ENCODE measurements at regions not wholly inside any gene's neighbourhood (a gene's known extent, or its start where the extent isn't known, plus 50 kb on each side); places are given as distances from the start of the nearest gene placed in this dataset.

DNA sequence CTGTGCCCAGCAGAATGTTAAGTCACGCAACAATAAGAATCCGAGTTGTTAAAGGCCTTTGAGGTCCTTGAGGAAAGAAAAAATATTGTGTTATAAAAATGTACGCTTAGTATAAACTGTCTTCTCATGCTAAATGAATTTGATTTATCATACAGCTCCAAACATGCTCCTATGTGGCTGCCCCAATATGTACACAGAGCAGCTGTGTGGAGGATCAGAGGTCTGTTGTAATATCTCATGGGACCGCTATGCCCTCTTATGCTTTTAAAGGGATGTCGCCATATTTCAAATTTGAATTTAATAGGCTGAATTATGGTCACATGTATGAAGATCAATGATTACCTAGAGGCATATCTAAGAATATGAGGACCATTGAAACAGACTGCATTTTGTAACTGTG is 90.2 kb downstream of the SLC5A7 start:
- no peak for DNase-seq (ENCODE audit: low read depth)
- TF ChIP-seq, protein P1, sequence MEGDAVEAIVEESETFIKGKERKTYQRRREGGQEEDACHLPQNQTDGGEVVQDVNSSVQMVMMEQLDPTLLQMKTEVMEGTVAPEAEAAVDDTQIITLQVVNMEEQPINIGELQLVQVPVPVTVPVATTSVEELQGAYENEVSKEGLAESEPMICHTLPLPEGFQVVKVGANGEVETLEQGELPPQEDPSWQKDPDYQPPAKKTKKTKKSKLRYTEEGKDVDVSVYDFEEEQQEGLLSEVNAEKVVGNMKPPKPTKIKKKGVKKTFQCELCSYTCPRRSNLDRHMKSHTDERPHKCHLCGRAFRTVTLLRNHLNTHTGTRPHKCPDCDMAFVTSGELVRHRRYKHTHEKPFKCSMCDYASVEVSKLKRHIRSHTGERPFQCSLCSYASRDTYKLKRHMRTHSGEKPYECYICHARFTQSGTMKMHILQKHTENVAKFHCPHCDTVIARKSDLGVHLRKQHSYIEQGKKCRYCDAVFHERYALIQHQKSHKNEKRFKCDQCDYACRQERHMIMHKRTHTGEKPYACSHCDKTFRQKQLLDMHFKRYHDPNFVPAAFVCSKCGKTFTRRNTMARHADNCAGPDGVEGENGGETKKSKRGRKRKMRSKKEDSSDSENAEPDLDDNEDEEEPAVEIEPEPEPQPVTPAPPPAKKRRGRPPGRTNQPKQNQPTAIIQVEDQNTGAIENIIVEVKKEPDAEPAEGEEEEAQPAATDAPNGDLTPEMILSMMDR (IDR thresholded peaks at IDR 0.05; ENCODE audit: insufficient read depth, low read length, severe bottlenecking): no peak
- no peaks in the 10 kb centered on the region for H3K27me3 ChIP-seq (ENCODE audit: control insufficient read depth, insufficient read depth, low read length)

DNA sequence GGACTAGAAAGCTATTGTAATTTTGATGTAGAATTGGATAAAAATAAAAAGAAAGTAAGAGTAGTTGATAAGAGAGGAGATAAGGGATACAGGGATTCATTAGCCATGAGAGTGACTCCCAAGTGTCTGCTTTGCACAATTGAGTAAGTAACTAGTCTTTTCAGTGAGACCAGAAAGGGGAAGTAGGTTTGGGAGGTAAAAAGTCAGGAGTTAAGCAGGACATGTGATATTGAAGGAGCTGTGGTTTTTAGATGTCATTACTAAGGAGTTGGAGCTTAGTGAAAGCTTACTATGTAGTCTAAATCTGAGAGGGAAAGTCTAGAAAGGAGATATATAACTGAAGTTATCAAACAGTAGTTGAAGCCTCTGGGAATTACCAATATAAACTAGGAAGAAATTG is 93.4 kb downstream of the SLC5A7 start:
- Histone ChIP-seq H3K4me3 (ENCODE audit: low read depth, low read length) (no peak overlapping the region), H3K36me3 (ENCODE audit: control insufficient read depth, insufficient read depth, low read length) (no peaks in the 10 kb centered on the region), H3K27me3 (ENCODE audit: control insufficient read depth, insufficient read depth, low read length) (no peaks in the 10 kb centered on the region)
- FAIRE-seq: no peak
- TF ChIP-seq, protein P1 (IDR thresholded peaks at IDR 0.05; ENCODE audit: insufficient read depth, low read length, severe bottlenecking): no peak
- DNase-seq (ENCODE audit: low read depth): no peak

More for the DNA sequence above, 90.2 kb downstream of the SLC5A7 start:
- Histone ChIP-seq H3K36me3 (ENCODE audit: control insufficient read depth, insufficient read depth, low read length) (no peaks in the 10 kb centered on the region), H3K4me3 (ENCODE audit: low read depth, low read length) (no peak overlapping the region)
- no peak for FAIRE-seq

DNA sequence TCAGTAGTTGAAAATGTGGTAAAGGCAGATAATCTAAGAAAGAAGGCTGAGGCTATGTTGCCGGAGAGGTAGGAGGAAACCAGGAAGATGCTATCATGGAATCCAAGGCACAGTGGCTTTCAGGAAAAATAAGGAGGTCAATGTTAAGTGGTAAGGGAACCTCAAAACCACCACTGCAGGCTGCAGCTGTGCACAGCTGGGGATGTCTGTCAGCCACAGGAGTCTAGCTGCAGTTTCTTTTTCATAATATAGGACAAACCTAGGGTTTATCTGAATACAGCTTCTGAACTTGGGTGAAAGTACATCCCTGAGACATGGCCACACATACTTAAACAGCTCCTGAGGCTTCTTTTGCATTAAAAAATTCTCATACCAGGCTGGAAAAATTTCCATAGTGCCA is 93.9 kb downstream of the SLC5A7 start:
- Histone ChIP-seq H3K4me3 (ENCODE audit: low read depth, low read length) (no peak overlapping the region), H3K36me3 (ENCODE audit: control insufficient read depth, insufficient read depth, low read length) (no peaks in the 10 kb centered on the region), H3K27me3 (ENCODE audit: control insufficient read depth, insufficient read depth, low read length) (no peaks in the 10 kb centered on the region)
- FAIRE-seq: no peak
- DNase-seq (ENCODE audit: low read depth): no peak
- TF ChIP-seq, protein P1 (IDR thresholded peaks at IDR 0.05; ENCODE audit: insufficient read depth, low read length, severe bottlenecking): no peak

DNA sequence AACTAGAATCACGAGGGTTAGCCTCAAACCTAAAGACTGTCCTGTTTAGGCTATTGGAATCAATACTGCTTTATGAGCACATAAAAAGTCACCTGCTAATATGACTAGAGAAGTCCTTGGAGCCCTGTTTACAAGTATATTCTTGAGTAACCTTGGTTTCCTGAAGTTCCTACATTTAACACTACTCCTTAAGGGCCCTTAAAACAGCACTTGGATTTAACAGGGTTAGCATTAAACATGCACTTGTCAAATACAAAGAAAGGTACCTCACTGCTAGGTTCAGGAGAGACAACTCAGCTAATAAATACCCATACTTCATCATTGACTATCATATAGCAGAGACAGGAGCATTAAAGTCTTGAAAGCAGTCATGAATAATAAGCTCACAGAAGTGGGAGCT is 96.7 kb downstream of the SLC5A7 start:
- H3K27me3 ChIP-seq (ENCODE audit: control insufficient read depth, insufficient read depth, low read length): no peaks in the 10 kb centered on the region
- DNase-seq (ENCODE audit: low read depth) (no peak), FAIRE-seq (no peak)
- H3K36me3 ChIP-seq (ENCODE audit: control insufficient read depth, insufficient read depth, low read length): no peaks in the 10 kb centered on the region
- TF ChIP-seq, protein P1 (IDR thresholded peaks at IDR 0.05; ENCODE audit: insufficient read depth, low read length, severe bottlenecking): no peak
- H3K4me3 ChIP-seq (ENCODE audit: low read depth, low read length): no peak overlapping the region

DNA sequence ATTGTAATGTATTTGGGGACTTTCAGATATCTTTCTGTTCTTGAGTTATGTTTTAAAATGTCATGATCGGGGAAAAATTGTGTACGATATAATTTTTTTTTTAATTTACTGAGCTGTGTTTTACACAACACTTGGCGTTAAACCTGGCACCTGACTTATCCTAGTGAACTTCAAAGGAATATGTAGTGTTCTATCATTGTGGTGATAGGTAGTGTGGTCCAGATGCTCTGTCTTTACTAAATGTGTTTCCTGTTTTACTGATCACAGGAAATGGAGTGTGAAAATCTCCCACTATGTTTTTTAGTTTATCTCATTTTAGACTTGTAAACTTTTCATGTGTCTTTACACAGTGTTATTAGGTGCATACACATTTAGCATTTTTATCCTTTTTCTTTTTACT is 98.0 kb downstream of the SLC5A7 start:
- FAIRE-seq (no peak), DNase-seq (ENCODE audit: low read depth) (no peak)
- Histone ChIP-seq H3K4me3 (ENCODE audit: low read depth, low read length) (no peak overlapping the region), H3K36me3 (ENCODE audit: control insufficient read depth, insufficient read depth, low read length) (no peaks in the 10 kb centered on the region), H3K27me3 (ENCODE audit: control insufficient read depth, insufficient read depth, low read length) (no peaks in the 10 kb centered on the region)
- TF ChIP-seq, protein P1 (IDR thresholded peaks at IDR 0.05; ENCODE audit: insufficient read depth, low read length, severe bottlenecking): no peak

DNA sequence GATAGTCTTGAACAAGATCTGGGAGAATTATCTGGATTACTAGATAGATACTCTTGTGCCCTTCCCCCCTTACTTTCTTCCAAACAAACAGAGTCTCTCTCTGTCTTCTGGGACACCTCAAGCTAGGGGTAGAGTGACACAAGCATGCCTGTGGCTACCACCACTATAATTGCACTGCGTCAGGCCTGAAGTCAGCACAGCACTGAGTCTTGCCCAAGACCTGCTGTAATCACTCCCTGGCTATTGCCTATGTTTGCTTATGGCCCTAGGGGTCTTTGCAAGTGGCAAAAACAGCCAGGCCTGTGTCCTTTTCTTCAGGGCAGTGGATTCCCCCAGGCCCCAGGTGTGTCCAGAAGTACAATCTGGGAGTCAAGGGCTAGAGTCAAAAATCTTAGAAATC is 106.6 kb downstream of the SLC5A7 start:
- Histone ChIP-seq H3K36me3 (ENCODE audit: control insufficient read depth, insufficient read depth, low read length) (no peaks in the 10 kb centered on the region), H3K27me3 (ENCODE audit: control insufficient read depth, insufficient read depth, low read length) (no peaks in the 10 kb centered on the region), H3K4me3 (ENCODE audit: low read depth, low read length) (no peak overlapping the region)
- FAIRE-seq: no peak
- no peak for DNase-seq (ENCODE audit: low read depth)
- TF ChIP-seq, protein P1 (IDR thresholded peaks at IDR 0.05; ENCODE audit: insufficient read depth, low read length, severe bottlenecking): no peak

Data from bronchial epithelial cell (primary cell).